ENCODE measurements at regions not wholly inside any gene's neighbourhood (a gene's known extent, or its start where the extent isn't known, plus 50 kb on each side); places are given as distances from the start of the nearest gene placed in this dataset.

DNA sequence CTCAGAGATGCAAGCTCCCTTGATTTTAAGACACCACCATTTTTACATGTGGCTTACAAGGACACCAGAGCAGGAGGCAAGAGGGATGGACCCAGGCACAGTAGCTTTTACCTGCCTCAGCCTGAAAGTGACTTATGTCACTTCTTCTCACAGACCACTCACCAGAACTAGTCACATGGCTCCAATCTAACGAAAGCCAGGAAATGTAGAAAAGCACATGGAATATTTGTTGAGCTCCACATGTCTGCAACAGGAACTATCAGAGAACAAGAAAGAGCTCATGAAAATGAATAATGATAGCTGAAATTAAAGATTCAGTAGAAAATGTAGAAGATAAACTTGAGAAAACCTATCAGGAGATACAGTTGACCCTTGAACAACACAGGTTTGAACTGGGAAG is 69.4 kb downstream of the ZNF648 start:
- H3K4me3 ChIP-seq, result no peak overlapping the region
- ATAC-seq, result no peak
- H3K9me3 ChIP-seq, result no peaks in the 10 kb centered on the region
- H3K27ac ChIP-seq, result no peak overlapping the region
- no peaks in the 10 kb centered on the region for H3K36me3 ChIP-seq
- no peak for DNase-seq
- no peaks in the 10 kb centered on the region for H3K4me1 ChIP-seq
- H3K27me3 ChIP-seq, result no peaks in the 10 kb centered on the region
- no peak for TF ChIP-seq POLR2A (IDR thresholded peaks at IDR 0.05)
- TF ChIP-seq, protein P1, sequence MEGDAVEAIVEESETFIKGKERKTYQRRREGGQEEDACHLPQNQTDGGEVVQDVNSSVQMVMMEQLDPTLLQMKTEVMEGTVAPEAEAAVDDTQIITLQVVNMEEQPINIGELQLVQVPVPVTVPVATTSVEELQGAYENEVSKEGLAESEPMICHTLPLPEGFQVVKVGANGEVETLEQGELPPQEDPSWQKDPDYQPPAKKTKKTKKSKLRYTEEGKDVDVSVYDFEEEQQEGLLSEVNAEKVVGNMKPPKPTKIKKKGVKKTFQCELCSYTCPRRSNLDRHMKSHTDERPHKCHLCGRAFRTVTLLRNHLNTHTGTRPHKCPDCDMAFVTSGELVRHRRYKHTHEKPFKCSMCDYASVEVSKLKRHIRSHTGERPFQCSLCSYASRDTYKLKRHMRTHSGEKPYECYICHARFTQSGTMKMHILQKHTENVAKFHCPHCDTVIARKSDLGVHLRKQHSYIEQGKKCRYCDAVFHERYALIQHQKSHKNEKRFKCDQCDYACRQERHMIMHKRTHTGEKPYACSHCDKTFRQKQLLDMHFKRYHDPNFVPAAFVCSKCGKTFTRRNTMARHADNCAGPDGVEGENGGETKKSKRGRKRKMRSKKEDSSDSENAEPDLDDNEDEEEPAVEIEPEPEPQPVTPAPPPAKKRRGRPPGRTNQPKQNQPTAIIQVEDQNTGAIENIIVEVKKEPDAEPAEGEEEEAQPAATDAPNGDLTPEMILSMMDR (IDR thresholded peaks at IDR 0.05 in 4 of 5, conservative IDR thresholded peaks at IDR 0.05 in 1 of 5), result no peak
- in situ Hi-C loops (cut with MboI; ENCODE audit: low sequenced_read_pairs in 4 of 4), result no loop called here
- intact Hi-C loops (cut with DNase I; ENCODE audit: low total_unique reads), result no loop called here

DNA sequence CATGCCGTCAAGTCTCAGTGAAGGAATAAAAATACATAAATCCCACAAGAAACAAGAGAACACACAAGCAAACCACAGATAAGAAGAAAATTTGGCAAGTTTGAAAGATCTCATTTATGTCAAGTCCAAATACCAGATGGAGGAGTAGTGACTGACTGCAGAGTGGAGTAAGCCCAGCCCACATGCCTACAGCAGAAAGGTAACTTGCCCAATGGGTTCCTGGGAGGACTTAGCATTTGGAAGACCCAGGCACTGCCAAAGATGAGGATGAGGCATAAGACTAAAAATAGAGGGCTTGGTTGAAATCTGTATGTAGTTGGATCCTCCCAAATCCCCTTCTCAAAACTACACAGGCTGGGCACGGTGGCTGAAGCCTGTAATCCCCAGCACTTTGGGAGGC is 70.8 kb downstream of the ZNF648 start:
- Histone ChIP-seq H3K4me1 (no peaks in the 10 kb centered on the region), H3K27me3 (no peaks in the 10 kb centered on the region), H3K36me3 (no peaks in the 10 kb centered on the region), H3K4me3 (no peak overlapping the region), H3K27ac (no peak overlapping the region), H3K9me3 (no peaks in the 10 kb centered on the region)
- in situ Hi-C loops (cut with MboI; ENCODE audit: low sequenced_read_pairs in 4 of 4), result no loop called here
- DNase-seq (no peak), ATAC-seq (no peak)
- TF ChIP-seq, protein P1 (IDR thresholded peaks at IDR 0.05 in 4 of 5, conservative IDR thresholded peaks at IDR 0.05 in 1 of 5), result no peak
- TF ChIP-seq POLR2A (IDR thresholded peaks at IDR 0.05), result no peak
- intact Hi-C loops (cut with DNase I; ENCODE audit: low total_unique reads), result no loop called here

DNA sequence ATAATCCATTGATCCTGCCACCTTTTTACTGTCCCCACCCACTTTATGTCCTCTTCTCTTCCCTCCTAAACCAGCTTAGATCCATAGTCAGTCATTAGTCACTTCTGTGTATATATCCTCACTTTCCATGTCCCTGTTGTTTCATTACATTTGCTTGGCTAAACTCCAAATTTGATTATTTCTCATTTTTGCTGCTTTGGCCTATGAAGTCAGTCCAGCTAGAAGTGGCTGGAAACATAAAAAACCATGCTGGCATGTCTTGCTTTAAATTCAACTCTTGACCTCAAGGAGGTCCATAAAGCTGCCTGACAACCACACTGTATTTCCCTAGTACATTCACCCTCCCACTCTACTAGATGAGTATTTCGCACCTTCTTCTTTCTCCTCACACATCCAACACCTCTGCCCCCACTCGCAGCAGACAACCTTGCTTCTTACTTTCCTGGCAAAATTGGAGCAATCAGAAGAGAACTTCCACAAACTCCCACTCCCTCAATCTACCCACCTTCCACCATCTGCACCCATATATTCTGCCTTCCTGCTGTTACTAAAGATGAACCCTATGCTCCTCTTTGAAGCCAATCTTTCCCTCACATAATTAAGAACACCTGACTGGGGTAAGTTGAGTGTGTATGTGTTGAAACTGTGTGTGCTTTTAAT is 72.1 kb downstream of the ZNF648 start:
- ATAC-seq (no peak), DNase-seq (no peak)
- Histone ChIP-seq H3K4me1 (no peaks in the 10 kb centered on the region), H3K27ac (no peak overlapping the region), H3K27me3 (no peaks in the 10 kb centered on the region), H3K36me3 (no peaks in the 10 kb centered on the region), H3K4me3 (no peak overlapping the region), H3K9me3 (no peaks in the 10 kb centered on the region)
- TF ChIP-seq POLR2A (IDR thresholded peaks at IDR 0.05), result no peak
- TF ChIP-seq, protein P1 (IDR thresholded peaks at IDR 0.05 in 4 of 5, conservative IDR thresholded peaks at IDR 0.05 in 1 of 5), result no peak
- intact Hi-C loops (cut with DNase I; ENCODE audit: low total_unique reads), result no loop called here
- in situ Hi-C loops (cut with MboI; ENCODE audit: low sequenced_read_pairs in 4 of 4), result no loop called here

DNA sequence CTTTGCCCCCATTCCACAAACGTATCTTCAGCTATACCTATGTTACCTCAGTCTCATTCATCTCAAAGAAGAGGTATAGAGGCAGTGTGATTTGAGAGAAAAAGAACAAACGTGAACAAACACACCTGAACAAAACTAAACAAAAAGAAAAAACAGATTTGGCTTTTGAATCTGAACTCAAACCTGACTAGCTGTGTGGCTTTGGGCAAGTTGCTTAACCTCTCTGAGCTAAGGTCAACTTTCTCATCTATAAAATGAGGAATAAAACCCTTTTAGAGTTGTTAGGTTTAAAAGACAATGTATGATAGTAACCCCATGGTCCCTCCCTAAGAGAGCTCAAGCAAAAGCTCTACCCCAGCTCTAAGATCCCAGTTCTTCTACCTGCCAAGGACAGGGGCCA is 73.5 kb downstream of the ZNF648 start:
- Histone ChIP-seq H3K9me3 (no peaks in the 10 kb centered on the region), H3K4me3 (no peak overlapping the region), H3K4me1 (no peaks in the 10 kb centered on the region), H3K27me3 (no peaks in the 10 kb centered on the region), H3K27ac (no peak overlapping the region), H3K36me3 (no peaks in the 10 kb centered on the region)
- no peak for ATAC-seq
- TF ChIP-seq, protein P1 (IDR thresholded peaks at IDR 0.05 in 4 of 5, conservative IDR thresholded peaks at IDR 0.05 in 1 of 5), result no peak
- no peak for TF ChIP-seq POLR2A (IDR thresholded peaks at IDR 0.05)
- in situ Hi-C loops (cut with MboI; ENCODE audit: low sequenced_read_pairs in 4 of 4) (no loop called here), intact Hi-C loops (cut with DNase I; ENCODE audit: low total_unique reads) (no loop called here)
- no peak for DNase-seq

DNA sequence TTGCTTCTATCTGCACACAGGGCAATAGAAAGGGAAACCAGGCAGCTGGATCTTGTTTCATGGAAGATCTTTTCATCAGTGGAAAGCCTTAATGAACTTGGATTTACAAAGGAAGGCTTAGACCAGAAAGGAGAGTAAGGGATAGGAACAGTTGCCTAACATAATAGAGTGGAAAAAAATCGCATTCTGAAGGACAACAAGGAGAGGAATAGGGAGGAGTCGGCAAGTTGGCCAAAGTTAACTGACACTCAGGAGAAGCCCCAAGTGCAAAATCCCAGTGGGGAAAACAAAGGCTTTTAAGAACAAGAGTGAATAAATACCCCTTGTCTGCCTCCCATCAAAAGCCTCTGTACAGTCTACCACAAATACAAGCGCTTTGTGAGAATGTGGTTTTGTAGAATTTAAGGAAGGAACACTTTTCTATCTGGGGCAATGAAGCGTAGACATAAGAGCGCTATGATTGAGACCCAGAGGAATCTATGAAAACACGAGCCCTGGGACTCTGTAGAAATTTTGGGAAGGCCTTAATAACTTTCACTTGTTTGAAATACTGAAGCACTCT is 74.1 kb downstream of the ZNF648 start:
- no peaks in the 10 kb centered on the region for H3K9me3 ChIP-seq
- H3K36me3 ChIP-seq, result no peaks in the 10 kb centered on the region
- H3K27me3 ChIP-seq, result no peaks in the 10 kb centered on the region
- no peak overlapping the region for H3K4me3 ChIP-seq
- H3K4me1 ChIP-seq, result no peaks in the 10 kb centered on the region
- in situ Hi-C loops (cut with MboI; ENCODE audit: low sequenced_read_pairs in 4 of 4), result no loop called here
- TF ChIP-seq POLR2A (IDR thresholded peaks at IDR 0.05), result no peak
- TF ChIP-seq, protein P1 (IDR thresholded peaks at IDR 0.05 in 4 of 5, conservative IDR thresholded peaks at IDR 0.05 in 1 of 5), result no peak
- no peak for DNase-seq
- no peak overlapping the region for H3K27ac ChIP-seq
- intact Hi-C loops (cut with DNase I; ENCODE audit: low total_unique reads), result no loop called here
- ATAC-seq, result no peak

Measured in gastrocnemius medialis (tissue), 4 donors.